ENCODE measurements at regions not wholly inside any gene's neighbourhood (a gene's known extent, or its start where the extent isn't known, plus 50 kb on each side); places are given as distances from the start of the nearest gene placed in this dataset.

GRCh38 chr10:91034494-91035159 lies 113.7 kb upstream of the ANKRD1 start:
- H3K27me3 ChIP-seq (replicated peaks; ENCODE audit: control insufficient read depth, insufficient read depth, low read length), result no peaks in the 10 kb centered on the region
- H3K36me3 ChIP-seq (ENCODE audit: control insufficient read depth, insufficient read depth, low read length), result no peaks in the 10 kb centered on the region
- TF ChIP-seq CTCF (IDR thresholded peaks at IDR 0.05; ENCODE audit: insufficient read depth, low read length, poor library complexity, severe bottlenecking), result no peak
- no peak overlapping the region for H3K4me3 ChIP-seq (replicated peaks; ENCODE audit: low read depth, low read length)
- no peak for DNase-seq (ENCODE audit: extremely low read depth, insufficient read length)

- TF ChIP-seq CTCF (IDR thresholded peaks at IDR 0.05; ENCODE audit: insufficient read depth, low read length, poor library complexity, severe bottlenecking), result no peak
- no peak overlapping the region for H3K4me3 ChIP-seq (replicated peaks; ENCODE audit: low read depth, low read length)
- no peak for DNase-seq (ENCODE audit: extremely low read depth, insufficient read length)
- H3K27me3 ChIP-seq (replicated peaks; ENCODE audit: control insufficient read depth, insufficient read depth, low read length), result no peaks in the 10 kb centered on the region
- H3K36me3 ChIP-seq (ENCODE audit: control insufficient read depth, insufficient read depth, low read length), result no peaks in the 10 kb centered on the region
Observed at GRCh38 chr10:91035650-91036292, 114.9 kb upstream of the ANKRD1 start.

GRCh38 chr10:91036807-91037411 lies 116.0 kb upstream of the ANKRD1 start:
- Histone ChIP-seq H3K36me3 (ENCODE audit: control insufficient read depth, insufficient read depth, low read length) (no peaks in the 10 kb centered on the region), H3K27me3 (replicated peaks; ENCODE audit: control insufficient read depth, insufficient read depth, low read length) (no peaks in the 10 kb centered on the region), H3K4me3 (replicated peaks; ENCODE audit: low read depth, low read length) (no peak overlapping the region)
- no peak for TF ChIP-seq CTCF (IDR thresholded peaks at IDR 0.05; ENCODE audit: insufficient read depth, low read length, poor library complexity, severe bottlenecking)
- no peak for DNase-seq (ENCODE audit: extremely low read depth, insufficient read length)

GRCh38 chr10:91038971-91039370 lies 118.1 kb upstream of the ANKRD1 start:
- H3K4me3 ChIP-seq (replicated peaks; ENCODE audit: low read depth, low read length), result no peak overlapping the region
- no peaks in the 10 kb centered on the region for H3K36me3 ChIP-seq (ENCODE audit: control insufficient read depth, insufficient read depth, low read length)
- H3K27me3 ChIP-seq (replicated peaks; ENCODE audit: control insufficient read depth, insufficient read depth, low read length), result no peaks in the 10 kb centered on the region
- no peak for DNase-seq (ENCODE audit: extremely low read depth, insufficient read length)
- no peak for TF ChIP-seq CTCF (IDR thresholded peaks at IDR 0.05; ENCODE audit: insufficient read depth, low read length, poor library complexity, severe bottlenecking)

- no peak overlapping the region for H3K4me3 ChIP-seq (replicated peaks; ENCODE audit: low read depth, low read length)
- no peaks in the 10 kb centered on the region for H3K36me3 ChIP-seq (ENCODE audit: control insufficient read depth, insufficient read depth, low read length)
- no peak for TF ChIP-seq CTCF (IDR thresholded peaks at IDR 0.05; ENCODE audit: insufficient read depth, low read length, poor library complexity, severe bottlenecking)
- H3K27me3 ChIP-seq (replicated peaks; ENCODE audit: control insufficient read depth, insufficient read depth, low read length), result no peaks in the 10 kb centered on the region
- no peak for DNase-seq (ENCODE audit: extremely low read depth, insufficient read length)
Observed at GRCh38 chr10:91040343-91040742, 119.5 kb upstream of the ANKRD1 start.
